Astrocyte (in vitro differentiated cells and primary cell): ENCODE measurements at regions not wholly inside any gene's neighbourhood (a gene's known extent, or its start where the extent isn't known, plus 50 kb on each side); places are given as distances from the start of the nearest gene placed in this dataset.
A peak's percentile ranks its signal among the peaks of the same experiment; 100 is the strongest.

ENCODE experiments used
- DNase-seq: peaks from one replicate; pipeline ENCODE4 v3.0.0-alpha.2; 2010; ENCODE audit warnings: low read depth
- FAIRE-seq: peaks from 2 replicates; lab custom pipeline; 2011; peaks lifted over from hg19 to GRCh38; lab: Jason Lieb, UNC
- H2AFZ ChIP-seq: 2 replicates; pipeline ENCODE4 v1.6.0; 2012; ENCODE audit warnings: low read depth, low read length, inconsistent platforms
- H3K27ac ChIP-seq: 2 replicates; pipeline ENCODE4 v1.5.1; 2011; ENCODE audit warnings: low read depth, low read length, inconsistent platforms
- H3K27me3 ChIP-seq: 2 replicates; pipeline ENCODE4 v1.6.0; 2011; ENCODE audit warnings: low read length, inconsistent platforms; ENCODE audit not compliant: insufficient read depth
- H3K36me3 ChIP-seq: 2 replicates; pipeline ENCODE4 v1.5.1; 2011; ENCODE audit warnings: low read length, inconsistent platforms; ENCODE audit not compliant: insufficient read depth
- H3K4me1 ChIP-seq: 2 replicates; pipeline ENCODE4 v1.5.1; 2011; ENCODE audit warnings: low read length, inconsistent platforms; ENCODE audit not compliant: insufficient read depth
- H3K4me2 ChIP-seq: 2 replicates; pipeline ENCODE4 v1.6.0; 2012; ENCODE audit warnings: low read length, inconsistent platforms
- H3K4me3 ChIP-seq: 2 replicates; pipeline ENCODE4 v1.5.1; 2011; ENCODE audit warnings: low read depth, mild to moderate bottlenecking, low read length, inconsistent platforms; ENCODE audit not compliant: insufficient read depth
- H3K79me2 ChIP-seq: 2 replicates; pipeline ENCODE4 v1.6.0; 2012; ENCODE audit warnings: mild to moderate bottlenecking, low read length, inconsistent platforms; ENCODE audit not compliant: insufficient read depth
- H3K9ac ChIP-seq: 2 replicates; pipeline ENCODE4 v1.6.0; 2012; ENCODE audit warnings: mild to moderate bottlenecking, low read length, inconsistent platforms
- H3K9me3 ChIP-seq: 2 replicates; pipeline ENCODE4 v1.5.1; 2012; ENCODE audit warnings: low read depth, mild to moderate bottlenecking, low read length, inconsistent platforms; ENCODE audit not compliant: insufficient read depth
- H4K20me1 ChIP-seq: 2 replicates; pipeline ENCODE4 v1.6.0; 2012; ENCODE audit warnings: low read length, inconsistent platforms; ENCODE audit not compliant: insufficient read depth
- H3K27ac Mint-ChIP-seq: one replicate; pipeline ENCODE4 v1.8.0; 2021; ENCODE audit warnings: mild to moderate bottlenecking, mixed read lengths; ENCODE audit not compliant: unreplicated experiment
- H3K27me3 Mint-ChIP-seq: one replicate; pipeline ENCODE4 v1.8.0; 2021; ENCODE audit warnings: low read depth, mixed read lengths; ENCODE audit not compliant: unreplicated experiment
- H3K36me3 Mint-ChIP-seq: one replicate; pipeline ENCODE4 v1.8.0; 2021; ENCODE audit warnings: low read depth, mixed read lengths; ENCODE audit not compliant: unreplicated experiment
- H3K4me1 Mint-ChIP-seq: one replicate; pipeline ENCODE4 v1.8.0; 2021; ENCODE audit warnings: low read depth, mixed read lengths; ENCODE audit not compliant: unreplicated experiment
- H3K4me3 Mint-ChIP-seq: one replicate; pipeline ENCODE4 v1.8.0; 2021; ENCODE audit warnings: mild to moderate bottlenecking, moderate library complexity, mixed read lengths; ENCODE audit not compliant: unreplicated experiment
- H3K9me3 Mint-ChIP-seq: one replicate; pipeline ENCODE4 v1.8.0; 2021; ENCODE audit warnings: mild to moderate bottlenecking, mixed read lengths; ENCODE audit not compliant: unreplicated experiment
- EZH2 ChIP-seq: IDR thresholded peaks from 2 replicates; pipeline ENCODE4 v1.6.1; 2012; ENCODE audit warnings: mild to moderate bottlenecking, low read length, inconsistent platforms; ENCODE audit not compliant: insufficient read depth
- TF ChIP-seq, protein P1 (sequence below): IDR thresholded peaks from 2 replicates; pipeline ENCODE4 v1.5.1; 2011; ENCODE audit warnings: low read depth, mild to moderate bottlenecking, inconsistent platforms, low read length, moderate library complexity; ENCODE audit not compliant: insufficient read depth

DNA sequence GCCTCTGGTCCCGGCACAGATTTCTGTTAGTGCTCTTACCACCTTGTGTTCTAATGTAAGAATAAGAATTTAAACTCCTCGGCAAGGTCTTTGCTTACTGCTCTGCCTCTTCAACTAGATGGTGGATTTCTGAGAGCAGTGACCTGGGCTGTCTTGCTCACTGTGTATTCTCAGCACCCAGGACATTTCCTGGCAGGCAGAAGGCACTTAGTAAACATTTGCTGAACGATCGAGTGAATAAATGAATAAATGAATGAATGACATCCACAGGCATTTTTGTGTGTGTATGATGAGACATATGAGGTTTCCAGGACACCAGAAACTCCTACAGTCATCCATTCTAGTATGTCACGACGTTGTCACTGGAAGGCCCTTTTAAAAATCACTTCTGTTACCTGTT lies 143.2 kb downstream of the BOD1 start:
- peak overlapping the region; percentile 68 for H3K4me2 ChIP-seq
- peak overlapping the region; percentile 30 for H3K4me3 Mint-ChIP-seq
- no peak overlapping the region for H2AFZ ChIP-seq

DNA sequence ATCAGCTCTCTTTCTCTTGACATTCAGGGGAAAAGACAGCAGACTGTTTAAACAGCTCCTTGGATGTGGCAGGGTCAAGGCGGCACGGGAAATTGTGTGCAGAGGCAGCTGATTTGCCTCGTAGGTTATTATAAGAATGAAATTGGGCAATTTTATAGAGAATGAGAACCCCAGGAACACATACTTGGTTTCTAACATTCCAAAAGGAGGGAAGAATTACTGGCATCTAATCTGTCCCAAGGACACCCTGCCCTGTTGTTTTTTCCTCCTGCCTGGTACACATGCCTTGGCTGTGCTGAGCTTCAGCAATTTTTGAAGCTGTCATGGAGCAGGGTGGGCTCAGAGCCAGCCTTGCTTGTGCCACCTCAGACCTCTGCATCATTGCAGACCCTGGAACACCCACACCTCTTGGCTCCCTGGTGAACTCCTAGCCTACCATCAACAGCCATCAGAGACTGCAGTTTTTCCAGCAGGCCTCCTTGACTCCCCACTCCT lies 143.6 kb downstream of the BOD1 start:
- H3K4me3 Mint-ChIP-seq: no peak overlapping the region
- peak overlapping the region; percentile 70 for H3K9ac ChIP-seq
- H3K4me1 ChIP-seq: peaks cover 43% of the 10 kb centered on the region
- H3K4me3 ChIP-seq: no peak overlapping the region
- H3K27me3 ChIP-seq: no peaks in the 10 kb centered on the region
- DNase-seq (peak; percentile 49), FAIRE-seq (peak; percentile 43)
- H4K20me1 ChIP-seq: no peaks in the 10 kb centered on the region
- H3K4me1 Mint-ChIP-seq: peaks cover 41% of the 10 kb centered on the region
- no peaks in the 10 kb centered on the region for H3K9me3 ChIP-seq
- H3K36me3 Mint-ChIP-seq: no peaks in the 10 kb centered on the region
- peak overlapping the region; percentile 86 for H3K27ac ChIP-seq
- H3K4me2 ChIP-seq: peak overlapping the region; percentile 68
- H3K36me3 ChIP-seq: no peaks in the 10 kb centered on the region
- no peaks in the 10 kb centered on the region for H3K79me2 ChIP-seq
- TF ChIP-seq EZH2: no peak
- TF ChIP-seq, protein P1, sequence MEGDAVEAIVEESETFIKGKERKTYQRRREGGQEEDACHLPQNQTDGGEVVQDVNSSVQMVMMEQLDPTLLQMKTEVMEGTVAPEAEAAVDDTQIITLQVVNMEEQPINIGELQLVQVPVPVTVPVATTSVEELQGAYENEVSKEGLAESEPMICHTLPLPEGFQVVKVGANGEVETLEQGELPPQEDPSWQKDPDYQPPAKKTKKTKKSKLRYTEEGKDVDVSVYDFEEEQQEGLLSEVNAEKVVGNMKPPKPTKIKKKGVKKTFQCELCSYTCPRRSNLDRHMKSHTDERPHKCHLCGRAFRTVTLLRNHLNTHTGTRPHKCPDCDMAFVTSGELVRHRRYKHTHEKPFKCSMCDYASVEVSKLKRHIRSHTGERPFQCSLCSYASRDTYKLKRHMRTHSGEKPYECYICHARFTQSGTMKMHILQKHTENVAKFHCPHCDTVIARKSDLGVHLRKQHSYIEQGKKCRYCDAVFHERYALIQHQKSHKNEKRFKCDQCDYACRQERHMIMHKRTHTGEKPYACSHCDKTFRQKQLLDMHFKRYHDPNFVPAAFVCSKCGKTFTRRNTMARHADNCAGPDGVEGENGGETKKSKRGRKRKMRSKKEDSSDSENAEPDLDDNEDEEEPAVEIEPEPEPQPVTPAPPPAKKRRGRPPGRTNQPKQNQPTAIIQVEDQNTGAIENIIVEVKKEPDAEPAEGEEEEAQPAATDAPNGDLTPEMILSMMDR: no peak
- H3K27ac Mint-ChIP-seq: peak overlapping the region; percentile 90
- H3K9me3 Mint-ChIP-seq: peaks cover 1% of the 10 kb centered on the region
- no peaks in the 10 kb centered on the region for H3K27me3 Mint-ChIP-seq
- H2AFZ ChIP-seq: no peak overlapping the region

More for the DNA sequence above, 143.2 kb downstream of the BOD1 start:
- Histone ChIP-seq H3K36me3 (no peaks in the 10 kb centered on the region), H3K9ac (peak overlapping the region; percentile 70), H3K9me3 (no peaks in the 10 kb centered on the region), H3K27ac (peak overlapping the region; percentile 86), H4K20me1 (no peaks in the 10 kb centered on the region), H3K27me3 (no peaks in the 10 kb centered on the region), H3K4me3 (no peak overlapping the region), H3K79me2 (no peaks in the 10 kb centered on the region), H3K4me1 (peaks cover 48% of the 10 kb centered on the region)
- H3K36me3 Mint-ChIP-seq: no peaks in the 10 kb centered on the region
- TF ChIP-seq, protein P1: no peak
- TF ChIP-seq EZH2: no peak
- peak overlapping the region; percentile 90 for H3K27ac Mint-ChIP-seq
- peaks cover 46% of the 10 kb centered on the region for H3K4me1 Mint-ChIP-seq
- FAIRE-seq: no peak
- H3K9me3 Mint-ChIP-seq: peaks cover 1% of the 10 kb centered on the region
- no peaks in the 10 kb centered on the region for H3K27me3 Mint-ChIP-seq
- DNase-seq: no peak

DNA sequence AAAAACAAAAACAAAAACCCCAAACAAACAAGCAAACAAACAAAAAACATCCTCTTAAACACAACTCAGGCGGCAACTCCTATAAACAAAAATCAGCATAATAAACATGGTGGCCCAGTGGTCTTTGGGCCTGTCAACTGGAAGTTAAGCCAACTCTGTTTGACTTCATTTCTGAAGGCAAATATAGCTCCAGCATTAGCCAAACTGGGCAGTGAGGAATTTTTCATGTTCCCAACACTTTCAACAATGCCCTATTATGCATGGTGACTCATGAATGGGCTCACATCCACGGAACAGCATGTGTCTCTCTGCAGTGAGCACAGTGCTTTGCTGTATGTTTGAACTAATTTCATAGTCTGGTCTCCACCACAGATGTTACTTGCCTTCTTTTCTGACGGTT lies 143.9 kb upstream of the STC2 start:
- Histone ChIP-seq H3K79me2 (no peaks in the 10 kb centered on the region), H3K27ac (peak overlapping the region; percentile 86), H3K36me3 (no peaks in the 10 kb centered on the region), H3K27me3 (no peaks in the 10 kb centered on the region), H3K4me3 (no peak overlapping the region), H2AFZ (no peak overlapping the region), H3K9ac (peak overlapping the region; percentile 70), H3K4me1 (peaks cover 38% of the 10 kb centered on the region), H3K9me3 (no peaks in the 10 kb centered on the region), H4K20me1 (no peaks in the 10 kb centered on the region), H3K4me2 (peak overlapping the region; percentile 68)
- Mint-ChIP-seq H3K27me3 (no peaks in the 10 kb centered on the region), H3K27ac (peak overlapping the region; percentile 90), H3K9me3 (peaks cover 1% of the 10 kb centered on the region), H3K36me3 (no peaks in the 10 kb centered on the region), H3K4me1 (peaks cover 35% of the 10 kb centered on the region), H3K4me3 (no peak overlapping the region)
- DNase-seq (peak; percentile 98), FAIRE-seq (peak; percentile 100)
- TF ChIP-seq EZH2: no peak
- TF ChIP-seq, protein P1: no peak
